Naive B cell (primary cell): ENCODE measurements at regions not wholly inside any gene's neighbourhood (a gene's known extent, or its start where the extent isn't known, plus 50 kb on each side); places are given as distances from the start of the nearest gene placed in this dataset.

ENCODE experiments used
- ATAC-seq, 2 donors: fragments of 150-1000 bp; cut with Tn5 transposase; 2 replicates each; pipeline ENCODE4 v1.10.0; 2021; ENCODE audit warnings: low read depth in 2 of 2, mild to moderate bottlenecking in 2 of 2, moderate library complexity in 2 of 2
- DNase-seq: peaks from one replicate; pipeline ENCODE4 v3.0.0; 2022
- H3K27ac Mint-ChIP-seq, 6 donors: one replicate each; pipeline ENCODE4 v1.8.0; 2020 to 2022; ENCODE audit warnings: mild to moderate bottlenecking in 6 of 6, mixed read lengths in 6 of 6, moderate library complexity in 5 of 6, inconsistent platforms in 2 of 6
- H3K27me3 Mint-ChIP-seq, 3 donors: one replicate each; pipeline ENCODE4 v1.8.0; 2021 to 2022; ENCODE audit warnings: mixed read lengths in 3 of 3, mild to moderate bottlenecking in 1 of 3
- H3K36me3 Mint-ChIP-seq, 2 donors: one replicate each; pipeline ENCODE4 v1.8.0; 2020 to 2022; ENCODE audit warnings: mixed read lengths in 2 of 2, inconsistent platforms in 1 of 2, mild to moderate bottlenecking in 1 of 2
- H3K4me1 Mint-ChIP-seq, 3 donors: one replicate each; pipeline ENCODE4 v1.8.0; 2020 to 2022; ENCODE audit warnings: mixed read lengths in 3 of 3, inconsistent platforms in 1 of 3, mild to moderate bottlenecking in 1 of 3, moderate library complexity in 1 of 3
- H3K4me3 Mint-ChIP-seq, 8 donors: one replicate each; pipeline ENCODE4 v1.8.0; 2020 to 2022; ENCODE audit warnings: mild to moderate bottlenecking in 8 of 8, mixed read lengths in 8 of 8, moderate library complexity in 8 of 8, inconsistent platforms in 2 of 8
- H3K9me3 Mint-ChIP-seq, 7 donors: one replicate each; pipeline ENCODE4 v1.8.0; 2020 to 2022; ENCODE audit warnings: mixed read lengths in 7 of 7, mild to moderate bottlenecking in 5 of 7, inconsistent platforms in 2 of 7, moderate library complexity in 1 of 7

DNA sequence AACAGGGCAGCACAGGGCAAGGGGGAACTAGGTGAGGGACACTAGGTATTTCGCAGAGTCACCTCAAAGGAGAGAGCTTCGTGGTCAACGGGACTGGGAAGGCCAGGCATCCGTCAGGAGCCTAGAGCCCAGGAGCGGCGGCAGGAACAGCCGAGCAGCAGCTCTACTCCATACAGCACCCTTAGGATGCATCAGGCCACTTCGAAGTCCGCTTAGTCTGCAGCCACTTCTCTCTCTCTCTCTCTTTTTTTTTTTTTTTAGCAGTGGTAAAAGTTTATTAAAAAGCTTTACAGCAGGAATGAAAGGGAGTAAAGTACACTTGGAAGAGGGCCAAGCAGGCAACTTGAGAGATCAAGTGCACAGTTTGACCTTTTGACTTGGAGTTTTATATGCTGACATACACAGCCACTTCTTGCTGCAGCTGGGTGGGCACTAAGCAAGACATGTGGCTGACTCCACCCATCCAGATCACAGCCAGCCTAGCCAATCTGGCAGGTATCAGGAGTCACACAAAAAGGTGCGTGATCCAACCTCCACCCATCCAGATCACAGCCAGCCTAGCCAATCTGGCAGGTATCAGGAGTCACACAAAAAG lies 209.7 kb upstream of the RADX start:
- Mint-ChIP-seq H3K36me3 (no peaks in the 10 kb centered on the region), H3K27me3 (peaks cover 0 to 5% (median 0%) of the 10 kb centered on the region in 3 donors), H3K4me3 (no peak overlapping the region), H3K27ac (no peak overlapping the region), H3K4me1 (no peaks in the 10 kb centered on the region), H3K9me3 (no peaks in the 10 kb centered on the region)
- ATAC-seq (no peak), DNase-seq (no peak)

DNA sequence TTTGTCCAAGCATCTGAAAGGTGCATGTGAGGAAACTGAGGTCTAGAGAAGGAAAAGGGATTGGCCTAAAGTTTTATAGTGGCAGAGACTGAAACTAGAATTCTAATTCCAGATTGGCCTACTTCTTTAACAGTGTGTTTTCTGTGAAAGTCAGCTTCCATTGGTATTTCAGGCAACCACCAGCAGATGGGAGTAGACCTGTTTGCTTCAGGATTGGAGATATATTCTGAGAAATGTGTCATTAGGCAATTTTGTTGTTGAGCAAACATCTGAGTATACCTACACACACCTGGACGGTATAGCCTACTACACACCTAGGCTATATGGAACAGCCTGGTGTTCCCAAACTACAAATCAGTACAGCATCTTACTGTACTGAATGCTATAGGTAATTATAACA lies 207.3 kb upstream of the RADX start:
- peaks cover 0 to 5% (median 0%) of the 10 kb centered on the region in 3 donors for H3K27me3 Mint-ChIP-seq
- no peak overlapping the region for H3K27ac Mint-ChIP-seq
- no peaks in the 10 kb centered on the region for H3K36me3 Mint-ChIP-seq
- no peak for DNase-seq
- peaks cover 0 to under 1% (median 0%) of the 10 kb centered on the region in 7 donors for H3K9me3 Mint-ChIP-seq
- H3K4me3 Mint-ChIP-seq = no peak overlapping the region
- H3K4me1 Mint-ChIP-seq = no peaks in the 10 kb centered on the region
- no peak for ATAC-seq

DNA sequence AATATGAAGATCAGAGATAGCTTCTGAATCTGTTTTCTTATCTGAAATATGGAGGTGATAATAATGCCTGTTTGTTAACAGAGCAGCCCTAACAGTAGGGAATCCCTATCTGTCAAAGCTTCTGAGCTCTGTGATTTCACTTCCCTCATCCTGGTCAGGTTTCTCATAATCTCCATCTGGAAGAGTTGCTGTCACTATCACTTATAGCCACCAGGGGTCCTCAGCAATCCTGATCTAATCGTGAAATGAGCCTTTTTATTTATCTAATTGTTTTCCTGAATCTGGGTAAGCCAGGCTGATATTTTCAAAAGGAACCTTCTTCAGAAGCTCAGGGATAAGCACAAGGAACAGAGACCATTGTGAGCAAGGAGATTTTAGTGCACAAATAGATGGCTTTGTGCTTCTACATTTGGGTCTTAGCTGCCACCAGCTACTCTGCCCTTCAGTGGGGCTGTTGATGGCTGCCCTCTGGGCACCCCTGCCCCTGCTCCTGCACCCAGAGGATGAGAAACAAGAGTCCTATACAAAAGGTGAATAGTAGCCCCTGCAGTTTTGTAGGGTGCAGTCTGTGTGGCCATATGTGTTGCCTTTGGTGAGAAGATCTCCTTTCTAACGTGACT lies 196.4 kb upstream of the RADX start:
- peaks cover 0 to 5% (median 0%) of the 10 kb centered on the region in 3 donors for H3K27me3 Mint-ChIP-seq
- no peak for DNase-seq
- no peak for ATAC-seq
- H3K4me1 Mint-ChIP-seq = no peaks in the 10 kb centered on the region
- no peaks in the 10 kb centered on the region for H3K36me3 Mint-ChIP-seq
- H3K9me3 Mint-ChIP-seq = peaks cover 0 to 9% (median 2%) of the 10 kb centered on the region in 7 donors
- peak overlapping the region in 1 of 6 donors; percentile 22 for H3K27ac Mint-ChIP-seq
- H3K4me3 Mint-ChIP-seq = no peak overlapping the region

DNA sequence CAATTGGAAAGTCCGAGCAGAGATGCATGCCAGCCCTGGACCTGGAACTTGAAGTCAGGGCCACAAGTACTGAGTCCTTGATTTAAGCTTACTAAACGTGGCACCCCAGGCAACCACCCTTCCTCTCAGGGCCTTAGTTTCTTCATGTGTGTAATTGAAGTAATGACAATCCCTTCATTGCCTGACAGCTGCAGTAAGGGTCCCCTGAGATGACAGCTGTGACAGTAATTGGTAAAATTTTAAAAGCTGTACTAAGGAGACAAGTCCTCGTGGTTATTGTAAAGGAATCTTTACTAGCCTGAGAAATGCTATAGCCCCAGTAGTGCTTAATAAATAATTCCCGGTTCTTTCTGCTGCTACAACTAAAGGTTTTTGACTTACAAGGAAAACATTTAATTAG lies 175.1 kb upstream of the RADX start:
- H3K4me3 Mint-ChIP-seq = no peak overlapping the region
- peaks cover 0 to 3% (median 0%) of the 10 kb centered on the region in 7 donors for H3K9me3 Mint-ChIP-seq
- peaks cover 0 to 8% (median 3%) of the 10 kb centered on the region in 3 donors for H3K27me3 Mint-ChIP-seq
- H3K27ac Mint-ChIP-seq = no peak overlapping the region
- no peaks in the 10 kb centered on the region for H3K4me1 Mint-ChIP-seq
- DNase-seq = no peak
- no peak for ATAC-seq
- H3K36me3 Mint-ChIP-seq = no peaks in the 10 kb centered on the region

DNA sequence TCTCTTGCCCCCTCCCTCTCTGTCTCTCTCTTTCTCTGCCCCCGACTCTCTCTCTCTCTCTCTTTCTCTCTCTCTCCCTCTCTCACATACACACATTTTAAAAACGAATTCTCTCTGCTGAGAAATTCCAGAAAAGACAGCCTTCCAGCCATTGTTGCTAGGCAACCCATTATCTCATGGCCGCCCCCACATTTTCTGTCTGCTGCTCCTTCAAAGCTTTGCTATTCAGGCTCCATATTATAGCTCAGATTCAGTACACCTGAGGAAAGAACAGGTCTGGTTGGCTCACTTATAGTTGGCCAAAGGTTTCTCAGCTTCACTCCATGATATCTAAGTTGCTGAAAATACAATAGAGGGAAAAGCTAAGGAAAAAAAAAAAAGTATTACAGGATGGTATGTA lies 174.4 kb upstream of the RADX start:
- H3K9me3 Mint-ChIP-seq = peaks cover 0 to 3% (median 0%) of the 10 kb centered on the region in 7 donors
- H3K4me3 Mint-ChIP-seq = no peak overlapping the region
- ATAC-seq (no peak), DNase-seq (no peak)
- no peaks in the 10 kb centered on the region for H3K4me1 Mint-ChIP-seq
- no peaks in the 10 kb centered on the region for H3K36me3 Mint-ChIP-seq
- peaks cover 0 to 8% (median 3%) of the 10 kb centered on the region in 3 donors for H3K27me3 Mint-ChIP-seq
- H3K27ac Mint-ChIP-seq = no peak overlapping the region

DNA sequence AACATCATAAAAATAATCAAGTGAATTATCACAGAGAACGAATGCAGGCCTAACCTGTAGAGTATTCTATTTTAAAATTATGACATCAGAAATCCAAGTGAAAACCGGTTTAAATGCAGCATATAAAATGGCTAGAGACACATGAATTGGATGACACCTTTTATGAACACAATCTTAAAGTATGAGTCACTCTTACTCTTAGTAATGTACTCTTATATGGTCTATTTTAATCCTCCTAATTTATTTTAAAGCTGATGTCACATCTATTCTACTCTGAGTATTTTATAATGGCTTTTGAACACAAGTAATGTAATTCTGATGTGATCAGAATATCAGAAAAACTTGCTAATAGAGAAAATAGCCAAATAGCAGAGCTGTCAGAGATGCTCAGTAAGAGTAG lies 161.4 kb upstream of the RADX start:
- ATAC-seq = no peak
- no peaks in the 10 kb centered on the region for H3K4me1 Mint-ChIP-seq
- H3K4me3 Mint-ChIP-seq = no peak overlapping the region
- H3K9me3 Mint-ChIP-seq = peaks cover 0 to 4% (median 0%) of the 10 kb centered on the region in 7 donors
- H3K36me3 Mint-ChIP-seq = no peaks in the 10 kb centered on the region
- no peak overlapping the region for H3K27ac Mint-ChIP-seq
- no peaks in the 10 kb centered on the region for H3K27me3 Mint-ChIP-seq
- DNase-seq = no peak

DNA sequence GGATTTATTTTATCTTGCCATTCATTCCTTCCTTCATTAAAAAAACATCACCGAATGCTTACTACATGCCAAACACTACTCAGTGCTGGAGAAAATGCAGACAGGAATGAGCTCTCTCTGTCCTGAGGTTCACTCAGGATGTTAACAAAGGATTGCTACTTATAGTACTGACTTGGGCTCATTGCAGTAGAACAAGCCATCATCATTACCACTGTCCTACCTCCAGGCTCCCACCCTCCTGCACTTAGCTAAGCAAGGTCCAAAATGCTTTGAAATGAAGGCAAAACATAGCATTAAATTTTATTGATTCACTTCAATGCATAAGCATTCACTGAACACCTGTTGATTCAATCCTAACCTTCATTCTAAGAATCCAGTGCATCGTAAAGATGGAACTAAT lies 159.8 kb upstream of the RADX start:
- ATAC-seq = no peak
- no peaks in the 10 kb centered on the region for H3K36me3 Mint-ChIP-seq
- H3K4me3 Mint-ChIP-seq = no peak overlapping the region
- H3K4me1 Mint-ChIP-seq = no peaks in the 10 kb centered on the region
- H3K27ac Mint-ChIP-seq = no peak overlapping the region
- H3K9me3 Mint-ChIP-seq = peaks cover 0 to 4% (median 0%) of the 10 kb centered on the region in 7 donors
- DNase-seq = no peak
- H3K27me3 Mint-ChIP-seq = no peaks in the 10 kb centered on the region

DNA sequence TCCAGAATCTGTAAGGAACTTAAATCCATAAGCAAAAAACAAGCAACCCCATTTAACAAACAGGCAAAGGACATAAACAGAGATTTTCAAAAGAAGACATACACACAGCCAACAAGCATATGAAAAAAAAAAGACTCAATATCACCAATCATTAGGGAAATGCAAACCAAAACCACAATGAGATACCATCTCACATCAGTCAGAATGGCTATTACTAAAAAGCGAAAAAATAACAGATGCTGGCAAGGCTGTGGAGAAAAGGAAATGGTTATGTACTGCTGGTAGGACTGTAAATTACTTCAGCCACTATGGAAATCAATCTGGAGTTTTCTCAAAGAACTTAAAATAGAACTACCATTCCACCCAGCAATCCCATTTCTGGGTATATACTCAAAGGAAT lies 156.8 kb upstream of the RADX start:
- no peak overlapping the region for H3K4me3 Mint-ChIP-seq
- H3K36me3 Mint-ChIP-seq = no peaks in the 10 kb centered on the region
- ATAC-seq = no peak
- H3K27ac Mint-ChIP-seq = no peak overlapping the region
- H3K9me3 Mint-ChIP-seq = peaks cover 0 to 4% (median 0%) of the 10 kb centered on the region in 7 donors
- H3K27me3 Mint-ChIP-seq = no peaks in the 10 kb centered on the region
- H3K4me1 Mint-ChIP-seq = no peaks in the 10 kb centered on the region
- no peak for DNase-seq

DNA sequence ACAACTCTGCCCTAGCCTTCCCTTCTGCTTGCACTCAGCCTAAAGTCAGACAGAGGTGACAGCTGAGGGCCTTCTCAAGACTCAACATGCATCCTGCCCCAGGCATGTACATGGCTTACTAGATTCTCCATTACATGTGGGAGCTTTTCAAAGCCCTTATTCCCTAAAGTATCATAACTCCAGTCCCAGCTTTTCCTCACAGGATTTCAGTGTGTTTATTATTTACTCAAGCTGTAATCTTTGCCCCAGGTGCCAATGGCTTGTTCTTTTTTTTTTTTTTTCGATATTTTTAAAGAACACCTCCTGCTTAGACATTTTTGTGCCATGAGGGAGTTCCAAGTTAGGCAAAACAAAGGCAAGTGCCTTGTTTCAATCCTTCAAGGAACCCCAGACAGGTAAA lies 154.0 kb upstream of the RADX start:
- H3K36me3 Mint-ChIP-seq = no peaks in the 10 kb centered on the region
- no peaks in the 10 kb centered on the region for H3K4me1 Mint-ChIP-seq
- no peak for ATAC-seq

DNA sequence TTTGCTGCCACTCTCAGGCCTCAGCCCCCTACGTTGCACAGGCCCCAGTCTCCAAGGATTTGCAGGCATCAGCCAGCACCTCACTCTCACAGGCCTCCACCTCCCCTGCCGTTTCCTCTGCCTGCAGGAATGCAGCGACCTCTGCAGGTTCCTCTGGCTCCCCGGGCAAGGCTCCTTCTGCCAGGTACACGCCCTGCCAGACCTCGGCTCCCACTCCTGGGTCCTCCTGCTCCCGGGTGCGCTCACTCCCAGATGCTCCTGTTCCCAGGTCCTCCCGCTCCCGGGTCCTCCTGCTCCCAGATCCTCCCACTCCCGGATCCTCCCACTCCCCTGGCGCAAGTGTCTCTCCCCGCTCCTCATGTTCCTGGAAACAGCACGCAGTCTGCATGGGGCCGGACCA lies 144.4 kb upstream of the RADX start:
- Mint-ChIP-seq H3K4me1 (no peaks in the 10 kb centered on the region), H3K4me3 (no peak overlapping the region), H3K27me3 (peaks cover 0 to 20% (median 9%) of the 10 kb centered on the region in 3 donors), H3K27ac (peak overlapping the region in 1 of 6 donors; percentile 24), H3K36me3 (no peaks in the 10 kb centered on the region), H3K9me3 (peaks cover 0 to 5% (median 1%) of the 10 kb centered on the region in 7 donors)
- ATAC-seq (no peak), DNase-seq (no peak)

More for the DNA sequence above, 154.0 kb upstream of the RADX start:
- no peak overlapping the region for H3K4me3 Mint-ChIP-seq
- H3K27me3 Mint-ChIP-seq = peaks cover 0 to 6% (median 0%) of the 10 kb centered on the region in 3 donors
- no peak overlapping the region for H3K27ac Mint-ChIP-seq
- peaks cover 0 to 4% (median 0%) of the 10 kb centered on the region in 7 donors for H3K9me3 Mint-ChIP-seq
- no peak for DNase-seq

DNA sequence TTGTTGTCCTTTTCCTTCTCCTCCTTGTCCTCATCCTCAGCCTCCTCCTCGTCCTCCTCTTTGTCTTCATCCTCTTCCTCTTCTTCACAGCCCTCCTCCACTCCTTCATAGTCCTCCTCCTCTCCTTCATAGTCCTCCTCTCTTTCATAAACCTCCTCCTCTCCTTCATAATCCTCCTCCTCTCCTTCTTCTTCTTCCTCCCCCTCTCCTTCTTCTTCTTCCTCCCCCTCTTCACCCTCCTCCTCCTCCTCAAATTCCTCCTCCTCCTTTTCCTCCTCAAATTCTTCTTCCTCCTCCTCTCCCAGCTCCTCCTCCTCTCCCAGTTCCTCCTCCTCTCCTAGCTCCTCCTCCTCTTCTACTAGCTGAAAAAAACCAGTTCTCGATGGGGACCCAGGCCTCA lies 143.8 kb upstream of the RADX start:
- peaks cover 0 to 20% (median 9%) of the 10 kb centered on the region in 3 donors for H3K27me3 Mint-ChIP-seq
- no peaks in the 10 kb centered on the region for H3K36me3 Mint-ChIP-seq
- no peak overlapping the region for H3K27ac Mint-ChIP-seq
- H3K4me1 Mint-ChIP-seq = no peaks in the 10 kb centered on the region
- ATAC-seq (no peak), DNase-seq (no peak)
- no peak overlapping the region for H3K4me3 Mint-ChIP-seq
- H3K9me3 Mint-ChIP-seq = peaks cover 0 to 5% (median 1%) of the 10 kb centered on the region in 7 donors

DNA sequence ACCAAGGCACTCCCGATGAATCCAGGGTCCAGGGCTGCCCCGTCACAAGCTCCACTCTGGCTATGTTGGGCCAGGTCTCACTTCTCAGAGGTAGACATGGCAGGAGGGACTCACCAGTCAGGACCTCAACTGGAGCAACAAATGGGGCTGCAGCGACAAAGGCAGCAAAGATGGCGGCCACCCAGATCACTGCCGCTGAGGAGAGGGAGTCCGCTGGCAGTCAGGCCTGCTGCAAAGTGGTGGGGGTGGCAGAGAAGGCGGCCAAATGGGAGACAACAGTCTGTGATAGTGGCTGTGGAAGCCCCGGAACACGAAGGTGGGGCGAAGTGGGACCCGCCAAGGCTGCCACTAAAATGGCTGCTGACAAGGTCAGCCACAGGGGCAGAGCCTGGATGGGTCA lies 143.3 kb upstream of the RADX start:
- DNase-seq (no peak), ATAC-seq (no peak)
- Mint-ChIP-seq H3K4me1 (no peaks in the 10 kb centered on the region), H3K4me3 (no peak overlapping the region), H3K36me3 (no peaks in the 10 kb centered on the region), H3K27me3 (peaks cover 0 to 20% (median 9%) of the 10 kb centered on the region in 3 donors), H3K27ac (no peak overlapping the region), H3K9me3 (peaks cover 0 to 5% (median 0%) of the 10 kb centered on the region in 7 donors)

DNA sequence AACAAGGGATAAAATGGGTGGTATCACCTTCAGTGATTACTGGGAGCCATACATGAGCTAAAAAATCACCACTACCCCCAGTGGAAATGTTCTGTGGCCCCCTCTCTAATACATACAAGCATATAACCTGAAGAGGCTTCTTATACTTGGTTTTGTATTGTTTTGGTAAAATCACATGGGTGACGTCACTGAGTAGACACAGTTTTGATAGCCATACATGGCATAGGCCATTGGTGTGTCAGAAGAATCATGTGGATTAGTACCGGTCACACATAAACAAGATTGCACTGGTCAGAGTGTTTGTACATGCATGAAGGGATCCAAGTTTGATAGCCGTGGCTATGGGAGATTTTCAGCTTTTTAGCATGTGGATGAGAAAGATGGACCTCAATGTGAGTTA lies 131.9 kb upstream of the RADX start:
- no peak overlapping the region for H3K27ac Mint-ChIP-seq
- H3K27me3 Mint-ChIP-seq = no peaks in the 10 kb centered on the region
- no peak overlapping the region for H3K4me3 Mint-ChIP-seq
- H3K4me1 Mint-ChIP-seq = peaks cover 7 to 11% (median 10%) of the 10 kb centered on the region in 3 donors
- DNase-seq (no peak), ATAC-seq (no peak)
- peaks cover 0 to 2% (median 0%) of the 10 kb centered on the region in 7 donors for H3K9me3 Mint-ChIP-seq
- no peaks in the 10 kb centered on the region for H3K36me3 Mint-ChIP-seq

DNA sequence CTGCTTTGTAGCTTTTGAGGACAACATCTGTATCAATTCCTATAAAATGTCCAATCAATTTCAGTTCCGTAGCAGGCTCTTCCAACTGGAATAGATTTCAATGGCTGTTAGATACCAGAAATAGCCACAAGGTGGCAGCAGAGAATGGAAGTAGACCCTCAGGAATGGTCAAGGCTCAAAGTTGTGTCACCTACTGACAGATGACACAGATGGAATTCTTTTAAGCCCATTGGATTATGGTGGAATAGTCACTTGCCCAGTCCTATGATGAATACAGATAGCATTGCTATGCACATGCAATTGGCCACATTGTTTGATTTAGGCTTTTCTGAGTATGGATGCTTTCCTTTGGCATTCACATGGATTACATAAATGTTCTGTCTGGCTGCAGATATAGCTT lies 130.4 kb upstream of the RADX start:
- Mint-ChIP-seq H3K4me1 (peaks cover 8 to 12% (median 10%) of the 10 kb centered on the region in 3 donors), H3K4me3 (no peak overlapping the region), H3K9me3 (no peaks in the 10 kb centered on the region), H3K27me3 (no peaks in the 10 kb centered on the region), H3K27ac (peak overlapping the region in 1 of 6 donors; percentile 16), H3K36me3 (no peaks in the 10 kb centered on the region)
- DNase-seq (peak; percentile 29), ATAC-seq (peak in 1 of 2 donors; percentile 47)
